ENCODE measurements at regions not wholly inside any gene's neighbourhood (a gene's known extent, or its start where the extent isn't known, plus 50 kb on each side); places are given as distances from the start of the nearest gene placed in this dataset.

DNA sequence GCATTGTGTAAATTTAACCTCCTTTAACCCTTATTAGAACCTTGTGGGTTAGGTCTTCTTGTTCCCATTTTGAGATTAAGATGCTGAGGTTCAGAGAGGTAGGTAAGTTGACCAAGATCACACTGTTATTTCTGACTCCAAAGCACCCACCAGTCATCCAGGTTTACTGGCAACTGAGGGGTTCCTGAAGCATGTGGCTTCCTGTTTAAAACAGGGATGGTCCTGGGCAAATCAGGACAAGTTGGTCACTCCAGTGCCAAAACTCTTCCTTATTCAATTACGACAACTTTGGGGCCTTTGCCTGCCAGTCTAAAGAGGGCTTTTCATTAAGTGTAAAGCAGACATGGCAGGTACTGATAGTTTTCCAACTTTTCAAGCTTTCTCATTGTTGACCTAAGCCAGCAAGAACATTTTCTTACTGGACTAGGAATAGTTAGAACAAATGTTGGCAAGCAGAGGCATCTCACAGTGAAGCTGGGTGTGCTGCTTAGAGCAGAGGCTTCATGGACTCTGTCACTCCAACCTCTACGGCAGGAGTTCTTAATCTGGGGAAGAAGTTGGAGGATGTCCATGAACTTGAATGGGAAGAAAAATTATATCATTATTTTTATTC, 149.4 kb upstream of the ADAMTS9 start:
- TF ChIP-seq, protein P1, sequence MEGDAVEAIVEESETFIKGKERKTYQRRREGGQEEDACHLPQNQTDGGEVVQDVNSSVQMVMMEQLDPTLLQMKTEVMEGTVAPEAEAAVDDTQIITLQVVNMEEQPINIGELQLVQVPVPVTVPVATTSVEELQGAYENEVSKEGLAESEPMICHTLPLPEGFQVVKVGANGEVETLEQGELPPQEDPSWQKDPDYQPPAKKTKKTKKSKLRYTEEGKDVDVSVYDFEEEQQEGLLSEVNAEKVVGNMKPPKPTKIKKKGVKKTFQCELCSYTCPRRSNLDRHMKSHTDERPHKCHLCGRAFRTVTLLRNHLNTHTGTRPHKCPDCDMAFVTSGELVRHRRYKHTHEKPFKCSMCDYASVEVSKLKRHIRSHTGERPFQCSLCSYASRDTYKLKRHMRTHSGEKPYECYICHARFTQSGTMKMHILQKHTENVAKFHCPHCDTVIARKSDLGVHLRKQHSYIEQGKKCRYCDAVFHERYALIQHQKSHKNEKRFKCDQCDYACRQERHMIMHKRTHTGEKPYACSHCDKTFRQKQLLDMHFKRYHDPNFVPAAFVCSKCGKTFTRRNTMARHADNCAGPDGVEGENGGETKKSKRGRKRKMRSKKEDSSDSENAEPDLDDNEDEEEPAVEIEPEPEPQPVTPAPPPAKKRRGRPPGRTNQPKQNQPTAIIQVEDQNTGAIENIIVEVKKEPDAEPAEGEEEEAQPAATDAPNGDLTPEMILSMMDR (IDR thresholded peaks at IDR 0.05): no peak
- no peak for TF ChIP-seq EP300 (IDR thresholded peaks at IDR 0.05)
- TF ChIP-seq POLR2AphosphoS5 (IDR thresholded peaks at IDR 0.05): peak; percentile 66

Data from gastroesophageal sphincter (tissue), 3 donors.